ENCODE measurements at regions not wholly inside any gene's neighbourhood (a gene's known extent, or its start where the extent isn't known, plus 50 kb on each side); places are given as distances from the start of the nearest gene placed in this dataset.

DNA sequence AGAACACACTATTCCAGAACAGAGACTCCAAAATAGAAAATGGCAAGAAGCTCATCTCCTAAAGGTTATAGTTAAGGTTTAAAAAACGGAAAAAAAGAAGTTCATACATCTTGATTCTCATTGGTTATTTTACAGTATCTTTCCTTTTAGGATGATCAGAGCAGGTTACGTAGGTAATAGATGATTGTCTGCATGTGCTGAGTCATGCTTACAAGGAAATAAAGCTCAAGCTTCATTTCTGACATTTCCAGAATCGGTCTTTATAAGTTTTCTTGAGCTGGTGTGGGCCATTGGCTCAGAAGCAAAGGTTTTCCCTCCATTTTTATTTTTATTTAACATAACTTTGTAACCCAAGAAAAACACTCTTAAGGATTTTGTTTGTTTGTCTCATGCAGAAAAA, 1030.3 kb upstream of the CDH8 start:
- TF ChIP-seq, protein P1, sequence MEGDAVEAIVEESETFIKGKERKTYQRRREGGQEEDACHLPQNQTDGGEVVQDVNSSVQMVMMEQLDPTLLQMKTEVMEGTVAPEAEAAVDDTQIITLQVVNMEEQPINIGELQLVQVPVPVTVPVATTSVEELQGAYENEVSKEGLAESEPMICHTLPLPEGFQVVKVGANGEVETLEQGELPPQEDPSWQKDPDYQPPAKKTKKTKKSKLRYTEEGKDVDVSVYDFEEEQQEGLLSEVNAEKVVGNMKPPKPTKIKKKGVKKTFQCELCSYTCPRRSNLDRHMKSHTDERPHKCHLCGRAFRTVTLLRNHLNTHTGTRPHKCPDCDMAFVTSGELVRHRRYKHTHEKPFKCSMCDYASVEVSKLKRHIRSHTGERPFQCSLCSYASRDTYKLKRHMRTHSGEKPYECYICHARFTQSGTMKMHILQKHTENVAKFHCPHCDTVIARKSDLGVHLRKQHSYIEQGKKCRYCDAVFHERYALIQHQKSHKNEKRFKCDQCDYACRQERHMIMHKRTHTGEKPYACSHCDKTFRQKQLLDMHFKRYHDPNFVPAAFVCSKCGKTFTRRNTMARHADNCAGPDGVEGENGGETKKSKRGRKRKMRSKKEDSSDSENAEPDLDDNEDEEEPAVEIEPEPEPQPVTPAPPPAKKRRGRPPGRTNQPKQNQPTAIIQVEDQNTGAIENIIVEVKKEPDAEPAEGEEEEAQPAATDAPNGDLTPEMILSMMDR (conservative IDR thresholded peaks at IDR 0.05; ENCODE audit: low read depth, low read length) = no peak
- no peak for DNase-seq (ENCODE audit: low read depth)
- H3K4me3 ChIP-seq (ENCODE audit: low read depth, low read length) = no peak overlapping the region

DNA sequence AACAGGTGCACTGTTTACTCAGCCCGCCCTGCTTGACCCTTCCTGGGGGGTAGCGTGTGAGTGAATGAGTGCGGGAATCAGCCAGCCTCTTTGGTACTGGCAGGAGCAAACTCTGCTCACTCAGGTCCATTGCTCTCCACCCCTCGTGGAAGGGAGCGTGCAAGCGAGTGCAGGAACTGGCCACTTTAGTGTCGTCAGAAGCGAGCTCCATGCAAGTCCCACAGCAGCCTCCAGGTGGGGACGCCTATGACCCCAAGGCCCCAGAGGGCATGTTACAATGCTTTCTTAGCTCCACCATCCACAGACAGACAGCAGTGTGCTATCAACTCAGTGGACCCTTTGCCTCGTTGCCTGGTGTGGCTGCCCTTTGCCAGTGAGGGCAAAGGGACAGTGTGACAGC, 1025.1 kb upstream of the CDH8 start:
- H3K4me3 ChIP-seq (ENCODE audit: low read depth, low read length) = no peak overlapping the region
- no peak for DNase-seq (ENCODE audit: low read depth)
- TF ChIP-seq, protein P1 (conservative IDR thresholded peaks at IDR 0.05; ENCODE audit: low read depth, low read length) = no peak

DNA sequence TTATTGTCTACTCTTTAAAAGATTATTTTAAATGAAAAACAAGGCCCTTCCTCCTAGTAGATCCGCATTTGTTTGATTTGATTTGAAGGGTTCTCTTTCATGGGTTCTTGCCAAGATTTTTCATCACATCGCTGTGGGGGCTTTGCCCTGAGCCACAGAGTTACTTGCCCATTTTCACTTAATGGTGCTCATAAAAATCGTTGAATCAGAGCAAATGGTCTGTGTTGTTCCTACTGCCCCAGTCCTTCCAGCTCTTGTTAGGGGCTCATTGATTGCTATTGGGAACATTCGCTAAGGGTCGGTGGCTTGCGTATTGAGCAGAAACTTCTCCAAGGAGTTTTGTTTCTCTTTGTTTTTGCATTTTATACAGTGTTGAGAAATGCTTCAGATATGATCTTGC, 1023.4 kb upstream of the CDH8 start:
- TF ChIP-seq, protein P1 (conservative IDR thresholded peaks at IDR 0.05; ENCODE audit: low read depth, low read length) = no peak
- no peak for DNase-seq (ENCODE audit: low read depth)
- H3K4me3 ChIP-seq (ENCODE audit: low read depth, low read length) = no peak overlapping the region

DNA sequence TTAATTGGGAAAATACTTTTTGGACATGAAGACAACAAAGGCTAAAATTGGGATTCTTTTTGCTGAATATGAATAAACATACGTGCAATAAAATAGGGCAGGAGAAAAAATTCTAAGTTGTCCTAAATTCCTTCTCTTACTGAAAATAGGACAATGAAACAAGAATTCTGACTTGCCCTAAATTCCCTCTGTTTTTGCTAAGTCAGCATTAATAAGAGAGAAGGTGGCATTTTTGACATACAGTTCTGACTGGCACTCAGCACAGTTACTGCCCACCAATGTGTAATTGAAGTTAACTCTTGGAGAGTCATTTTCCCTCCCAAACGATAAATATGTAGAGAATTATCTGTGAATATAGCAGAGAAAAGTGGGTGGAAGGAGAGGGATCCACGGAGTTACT, 1021.1 kb upstream of the CDH8 start:
- TF ChIP-seq, protein P1 (conservative IDR thresholded peaks at IDR 0.05; ENCODE audit: low read depth, low read length) = no peak
- DNase-seq (ENCODE audit: low read depth) = no peak
- no peak overlapping the region for H3K4me3 ChIP-seq (ENCODE audit: low read depth, low read length)

DNA sequence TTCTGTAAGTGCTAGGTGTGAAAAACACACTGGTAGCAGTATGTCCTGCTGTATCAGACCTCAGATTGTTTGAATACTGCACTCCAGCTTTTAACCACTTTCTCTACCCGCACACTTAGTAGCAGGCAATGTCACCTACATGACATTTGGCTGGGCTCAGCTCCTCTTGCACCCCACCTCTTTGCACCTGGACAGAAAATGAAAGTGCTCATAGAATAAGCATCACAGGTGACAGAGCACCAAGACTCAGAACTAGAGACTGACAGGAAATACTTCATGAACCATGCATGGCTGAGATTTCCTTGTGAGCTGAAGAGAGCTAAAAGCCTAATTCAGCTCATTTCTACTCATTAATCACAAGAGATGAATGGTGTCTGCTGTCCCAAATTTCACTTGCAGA, 1014.2 kb upstream of the CDH8 start:
- TF ChIP-seq, protein P1 (conservative IDR thresholded peaks at IDR 0.05; ENCODE audit: low read depth, low read length) = no peak
- no peak overlapping the region for H3K4me3 ChIP-seq (ENCODE audit: low read depth, low read length)
- DNase-seq (ENCODE audit: low read depth) = no peak

DNA sequence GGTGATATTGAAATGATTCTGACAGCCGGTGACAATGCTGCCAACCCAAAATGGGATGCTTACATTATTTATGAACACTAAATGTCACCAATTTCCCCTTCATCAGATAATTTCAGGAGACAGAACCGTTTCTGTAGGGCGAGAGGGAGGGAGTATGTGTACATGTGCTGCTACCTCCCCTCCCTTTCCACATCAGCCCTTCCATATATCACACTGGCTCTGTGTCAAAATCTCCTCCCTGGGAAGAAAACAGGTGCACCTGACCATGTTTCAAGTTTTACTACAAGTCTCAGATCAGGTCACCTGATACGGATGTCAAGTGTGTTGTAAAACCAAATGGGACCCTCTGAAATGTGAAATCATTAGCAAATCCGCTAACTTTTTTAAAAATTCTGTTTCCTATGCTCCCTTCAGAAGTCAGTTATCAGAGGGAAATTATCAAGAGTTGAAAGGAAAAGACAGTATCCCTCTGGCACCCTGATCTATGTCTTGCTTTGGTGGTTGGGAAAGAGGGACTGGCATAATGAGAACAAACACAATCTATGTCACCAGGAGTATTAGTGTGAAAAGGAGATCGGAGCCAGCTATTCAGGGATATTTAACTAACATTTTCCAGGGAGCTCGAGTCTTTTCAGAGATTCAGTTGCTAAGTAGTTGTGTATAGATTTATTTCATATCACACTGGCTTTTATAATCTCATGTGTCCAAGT, 1002.3 kb upstream of the CDH8 start:
- TF ChIP-seq, protein P1 (conservative IDR thresholded peaks at IDR 0.05; ENCODE audit: low read depth, low read length) = no peak
- H3K4me3 ChIP-seq (ENCODE audit: low read depth, low read length) = no peak overlapping the region
- no peak for DNase-seq (ENCODE audit: low read depth)

DNA sequence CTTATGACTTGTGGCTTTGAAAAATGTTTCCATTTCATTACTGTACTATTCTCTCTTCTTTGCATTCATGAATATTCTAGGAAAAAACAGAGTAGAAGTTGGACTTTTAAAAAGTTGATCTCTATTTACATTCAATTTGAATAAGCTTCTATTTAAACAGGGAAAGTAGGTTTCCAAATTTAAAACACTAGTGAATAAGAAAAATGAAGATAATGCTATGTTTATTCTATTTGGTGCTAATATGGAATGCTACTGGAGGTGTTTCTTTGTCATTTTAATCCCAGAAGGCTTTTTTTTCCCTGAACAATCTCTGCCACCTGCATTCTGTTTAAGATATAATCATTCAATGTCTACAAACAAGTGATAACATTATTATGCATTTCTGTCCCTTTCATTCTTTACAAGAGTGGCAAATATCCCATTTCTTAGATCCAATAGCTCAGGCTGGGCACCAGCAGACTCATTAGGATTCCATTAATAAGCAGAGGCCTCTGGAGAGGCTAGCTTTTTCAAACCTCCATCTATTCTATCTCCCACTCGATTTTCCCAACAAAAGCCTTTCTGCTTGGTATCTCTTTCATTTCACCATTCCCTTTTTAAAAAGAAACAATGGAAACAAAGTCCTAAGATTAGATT, 1001.6 kb upstream of the CDH8 start:
- no peak for DNase-seq (ENCODE audit: low read depth)
- TF ChIP-seq, protein P1 (conservative IDR thresholded peaks at IDR 0.05; ENCODE audit: low read depth, low read length) = no peak
- H3K4me3 ChIP-seq (ENCODE audit: low read depth, low read length) = no peak overlapping the region
